ENCODE measurements at regions not wholly inside any gene's neighbourhood (a gene's known extent, or its start where the extent isn't known, plus 50 kb on each side); places are given as distances from the start of the nearest gene placed in this dataset.

DNA sequence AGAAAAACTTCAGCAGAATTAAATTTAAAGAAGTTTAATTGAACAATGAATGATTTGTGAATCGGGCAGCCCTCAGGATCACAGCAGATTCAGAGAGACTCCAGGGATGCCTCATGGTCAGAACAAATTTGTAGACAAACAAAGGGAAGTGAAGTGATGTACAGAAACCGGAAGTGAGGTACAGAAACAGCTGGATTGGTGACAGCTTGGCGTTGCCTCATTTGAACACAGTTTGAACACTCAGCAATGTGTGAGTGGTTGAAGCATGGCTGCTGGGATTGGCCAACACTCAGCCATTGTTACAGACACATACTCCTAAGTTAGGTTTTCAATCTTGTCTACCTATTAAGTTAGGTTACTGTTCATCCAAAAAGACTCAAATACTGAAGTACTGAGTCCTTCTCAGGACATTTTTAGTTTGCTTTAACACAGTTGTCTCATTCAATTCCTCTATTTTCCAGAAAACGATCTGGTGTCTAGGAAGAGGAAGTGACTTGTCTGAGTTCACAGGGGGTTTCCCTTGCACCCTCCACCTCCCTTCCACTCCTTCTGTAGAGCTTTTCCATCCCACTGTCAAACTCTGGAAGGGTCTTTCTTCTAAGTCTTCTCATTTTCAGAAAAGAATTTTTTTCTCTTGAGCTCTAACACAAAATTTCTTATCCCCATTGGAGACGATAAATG, 137.9 kb downstream of the SLC4A3 start:
- CTCF ChIA-PET, result no interaction called here
- H3K9me3 ChIP-seq (ENCODE audit: control insufficient read depth, insufficient read depth, low read depth, low read length), result no peaks in the 10 kb centered on the region
- H3K36me3 ChIP-seq (ENCODE audit: control insufficient read depth in 2 of 2, insufficient read depth in 1 of 2, low read length in 2 of 2), result no peaks in the 10 kb centered on the region
- POLR2A ChIA-PET, result no interaction called here
- no peak overlapping the region for H3K4me3 ChIP-seq (ENCODE audit: low read depth, low read length)
- TF ChIP-seq ZNF266 (tag by site-specific recombination; IDR thresholded peaks at IDR 0.05; ENCODE audit: low read depth) (no peak), ZNF76 (tag by site-specific recombination; IDR thresholded peaks at IDR 0.05; ENCODE audit: borderline replicate concordance, low read depth) (no peak), KLF8 (tag by site-specific recombination; IDR thresholded peaks at IDR 0.05) (no peak), TCF7L2 (IDR thresholded peaks at IDR 0.05; ENCODE audit: borderline replicate concordance, low read depth, low read length) (no peak), GFI1B (tag by site-specific recombination; IDR thresholded peaks at IDR 0.05) (no peak), ZNF138 (tag by site-specific recombination; IDR thresholded peaks at IDR 0.05; ENCODE audit: borderline replicate concordance) (no peak), OVOL3 (tag by site-specific recombination; IDR thresholded peaks at IDR 0.05) (no peak), ZNF311 (tag by site-specific recombination; IDR thresholded peaks at IDR 0.05; ENCODE audit: borderline replicate concordance) (no peak), ZNF174 (tag by site-specific recombination; IDR thresholded peaks at IDR 0.05) (no peak)
- TF ChIP-seq, protein P1, sequence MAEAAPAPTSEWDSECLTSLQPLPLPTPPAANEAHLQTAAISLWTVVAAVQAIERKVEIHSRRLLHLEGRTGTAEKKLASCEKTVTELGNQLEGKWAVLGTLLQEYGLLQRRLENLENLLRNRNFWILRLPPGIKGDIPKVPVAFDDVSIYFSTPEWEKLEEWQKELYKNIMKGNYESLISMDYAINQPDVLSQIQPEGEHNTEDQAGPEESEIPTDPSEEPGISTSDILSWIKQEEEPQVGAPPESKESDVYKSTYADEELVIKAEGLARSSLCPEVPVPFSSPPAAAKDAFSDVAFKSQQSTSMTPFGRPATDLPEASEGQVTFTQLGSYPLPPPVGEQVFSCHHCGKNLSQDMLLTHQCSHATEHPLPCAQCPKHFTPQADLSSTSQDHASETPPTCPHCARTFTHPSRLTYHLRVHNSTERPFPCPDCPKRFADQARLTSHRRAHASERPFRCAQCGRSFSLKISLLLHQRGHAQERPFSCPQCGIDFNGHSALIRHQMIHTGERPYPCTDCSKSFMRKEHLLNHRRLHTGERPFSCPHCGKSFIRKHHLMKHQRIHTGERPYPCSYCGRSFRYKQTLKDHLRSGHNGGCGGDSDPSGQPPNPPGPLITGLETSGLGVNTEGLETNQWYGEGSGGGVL (tag by site-specific recombination; IDR thresholded peaks at IDR 0.05), result no peak
- H3K27ac ChIP-seq (ENCODE audit: extremely low read depth, low read depth, low read length), result no peak overlapping the region
- H3K4me1 ChIP-seq (ENCODE audit: control insufficient read depth, insufficient read depth, low read length), result no peaks in the 10 kb centered on the region

- ChIA-PET CTCF (no interaction called here), POLR2A (no interaction called here)
- no peaks in the 10 kb centered on the region for H3K36me3 ChIP-seq (ENCODE audit: control insufficient read depth in 2 of 2, insufficient read depth in 1 of 2, low read length in 2 of 2)
- TF ChIP-seq, protein P2, sequence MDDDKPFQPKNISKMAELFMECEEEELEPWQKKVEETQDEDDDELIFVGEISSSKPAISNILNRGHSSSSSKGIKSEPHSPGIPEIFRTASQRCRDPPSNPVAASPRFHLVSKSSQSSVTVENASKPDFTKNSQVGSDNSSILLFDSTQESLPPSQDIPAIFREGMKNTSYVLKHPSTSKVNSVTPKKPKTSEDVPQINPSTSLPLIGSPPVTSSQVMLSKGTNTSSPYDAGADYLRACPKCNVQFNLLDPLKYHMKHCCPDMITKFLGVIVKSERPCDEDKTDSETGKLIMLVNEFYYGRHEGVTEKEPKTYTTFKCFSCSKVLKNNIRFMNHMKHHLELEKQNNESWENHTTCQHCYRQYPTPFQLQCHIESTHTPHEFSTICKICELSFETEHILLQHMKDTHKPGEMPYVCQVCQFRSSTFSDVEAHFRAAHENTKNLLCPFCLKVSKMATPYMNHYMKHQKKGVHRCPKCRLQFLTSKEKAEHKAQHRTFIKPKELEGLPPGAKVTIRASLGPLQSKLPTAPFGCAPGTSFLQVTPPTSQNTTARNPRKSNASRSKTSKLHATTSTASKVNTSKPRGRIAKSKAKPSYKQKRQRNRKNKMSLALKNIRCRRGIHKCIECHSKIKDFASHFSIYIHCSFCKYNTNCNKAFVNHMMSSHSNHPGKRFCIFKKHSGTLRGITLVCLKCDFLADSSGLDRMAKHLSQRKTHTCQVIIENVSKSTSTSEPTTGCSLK (tag by site-specific recombination; IDR thresholded peaks at IDR 0.05), result no peak
- no peak for TF ChIP-seq ZNF664 (tag by site-specific recombination; IDR thresholded peaks at IDR 0.05)
- TF ChIP-seq, protein P3, sequence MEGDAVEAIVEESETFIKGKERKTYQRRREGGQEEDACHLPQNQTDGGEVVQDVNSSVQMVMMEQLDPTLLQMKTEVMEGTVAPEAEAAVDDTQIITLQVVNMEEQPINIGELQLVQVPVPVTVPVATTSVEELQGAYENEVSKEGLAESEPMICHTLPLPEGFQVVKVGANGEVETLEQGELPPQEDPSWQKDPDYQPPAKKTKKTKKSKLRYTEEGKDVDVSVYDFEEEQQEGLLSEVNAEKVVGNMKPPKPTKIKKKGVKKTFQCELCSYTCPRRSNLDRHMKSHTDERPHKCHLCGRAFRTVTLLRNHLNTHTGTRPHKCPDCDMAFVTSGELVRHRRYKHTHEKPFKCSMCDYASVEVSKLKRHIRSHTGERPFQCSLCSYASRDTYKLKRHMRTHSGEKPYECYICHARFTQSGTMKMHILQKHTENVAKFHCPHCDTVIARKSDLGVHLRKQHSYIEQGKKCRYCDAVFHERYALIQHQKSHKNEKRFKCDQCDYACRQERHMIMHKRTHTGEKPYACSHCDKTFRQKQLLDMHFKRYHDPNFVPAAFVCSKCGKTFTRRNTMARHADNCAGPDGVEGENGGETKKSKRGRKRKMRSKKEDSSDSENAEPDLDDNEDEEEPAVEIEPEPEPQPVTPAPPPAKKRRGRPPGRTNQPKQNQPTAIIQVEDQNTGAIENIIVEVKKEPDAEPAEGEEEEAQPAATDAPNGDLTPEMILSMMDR (tag by site-specific recombination; IDR thresholded peaks at IDR 0.05), result no peak
- TF ChIP-seq BCL11B (tag by site-specific recombination; IDR thresholded peaks at IDR 0.05; ENCODE audit: low read depth), result no peak
- TF ChIP-seq ZBTB48 (tag by site-specific recombination; IDR thresholded peaks at IDR 0.05), result no peak
- TF ChIP-seq ZBTB26 (tag by site-specific recombination; optimal IDR thresholded peaks at IDR 0.05), result no peak
- TF ChIP-seq, protein P4, sequence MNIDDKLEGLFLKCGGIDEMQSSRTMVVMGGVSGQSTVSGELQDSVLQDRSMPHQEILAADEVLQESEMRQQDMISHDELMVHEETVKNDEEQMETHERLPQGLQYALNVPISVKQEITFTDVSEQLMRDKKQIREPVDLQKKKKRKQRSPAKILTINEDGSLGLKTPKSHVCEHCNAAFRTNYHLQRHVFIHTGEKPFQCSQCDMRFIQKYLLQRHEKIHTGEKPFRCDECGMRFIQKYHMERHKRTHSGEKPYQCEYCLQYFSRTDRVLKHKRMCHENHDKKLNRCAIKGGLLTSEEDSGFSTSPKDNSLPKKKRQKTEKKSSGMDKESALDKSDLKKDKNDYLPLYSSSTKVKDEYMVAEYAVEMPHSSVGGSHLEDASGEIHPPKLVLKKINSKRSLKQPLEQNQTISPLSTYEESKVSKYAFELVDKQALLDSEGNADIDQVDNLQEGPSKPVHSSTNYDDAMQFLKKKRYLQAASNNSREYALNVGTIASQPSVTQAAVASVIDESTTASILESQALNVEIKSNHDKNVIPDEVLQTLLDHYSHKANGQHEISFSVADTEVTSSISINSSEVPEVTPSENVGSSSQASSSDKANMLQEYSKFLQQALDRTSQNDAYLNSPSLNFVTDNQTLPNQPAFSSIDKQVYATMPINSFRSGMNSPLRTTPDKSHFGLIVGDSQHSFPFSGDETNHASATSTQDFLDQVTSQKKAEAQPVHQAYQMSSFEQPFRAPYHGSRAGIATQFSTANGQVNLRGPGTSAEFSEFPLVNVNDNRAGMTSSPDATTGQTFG (tag by site-specific recombination; IDR thresholded peaks at IDR 0.05; ENCODE audit: borderline replicate concordance), result no peak
- TF ChIP-seq ZNF707 (tag by site-specific recombination; IDR thresholded peaks at IDR 0.05), result no peak
- TF ChIP-seq ZNF514 (tag by site-specific recombination; IDR thresholded peaks at IDR 0.05), result no peak
- TF ChIP-seq HOXC10 (CRISPR knock-in tag; IDR thresholded peaks at IDR 0.05), result no peak
- no peak for TF ChIP-seq ZFP41 (tag by site-specific recombination; IDR thresholded peaks at IDR 0.05; ENCODE audit: borderline replicate concordance)
- no peak overlapping the region for H3K4me3 ChIP-seq (ENCODE audit: low read depth, low read length)
- no peaks in the 10 kb centered on the region; the same call in 1 of the 2 replicates for H3K4me1 ChIP-seq (ENCODE audit: control insufficient read depth, insufficient read depth, low read length)
- no peak overlapping the region for H3K27ac ChIP-seq (ENCODE audit: extremely low read depth, low read depth, low read length)
- no peaks in the 10 kb centered on the region for H3K9me3 ChIP-seq (ENCODE audit: control insufficient read depth, insufficient read depth, low read depth, low read length)
Measured at GRCh38 chr2:219766658-219767057, 139.2 kb downstream of the SLC4A3 start.
